Gastroesophageal sphincter (tissue), 4 donors: ENCODE measurements at regions not wholly inside any gene's neighbourhood (a gene's known extent, or its start where the extent isn't known, plus 50 kb on each side); places are given as distances from the start of the nearest gene placed in this dataset.

Source experiments
- ATAC-seq: fragments of 150-250 bp; one replicate; pipeline ENCODE4 v1.9.1; 2016; ENCODE audit warnings: mild to moderate bottlenecking, moderate library complexity
- H3K27ac ChIP-seq, 4 donors: fragments of 200-600 bp; sonication (generic) in 3 of 4; 1 replicate in 3 of 4; 2 replicates in 1 of 4; pipeline ENCODE4 v1.5.1; 2016 to 2019
- H3K27me3 ChIP-seq: fragments of 200-600 bp; sonication (generic); one replicate; pipeline ENCODE4 v1.5.1; 2019
- H3K36me3 ChIP-seq, 2 donors: fragments of 200-600 bp; sonication (generic); one replicate each; pipeline ENCODE4 v1.5.1; 2019; ENCODE audit warnings: control low read depth in 1 of 2
- H3K4me1 ChIP-seq, 3 donors: fragments of 200-600 bp; sonication (generic); 1 replicate in 2 of 3; 2 replicates in 1 of 3; pipeline ENCODE4 v1.5.1; 2016 to 2019; ENCODE audit warnings: control low read depth in 2 of 3
- H3K4me3 ChIP-seq, 2 donors: fragments of 200-600 bp; sonication (generic); one replicate each; pipeline ENCODE4 v1.5.1; 2019; ENCODE audit warnings: mild to moderate bottlenecking in 1 of 2, moderate library complexity in 1 of 2
- H3K9me3 ChIP-seq, 3 donors: fragments of 200-600 bp; sonication (generic); one replicate each; pipeline ENCODE4 v1.5.1; 2017 to 2019; ENCODE audit warnings: control low read depth in 2 of 3
- EP300 ChIP-seq: sonication (generic); formaldehyde crosslinking; IDR thresholded peaks from one replicate; pipeline ENCODE4 v1.6.1; 2017; ENCODE audit warnings: antibody characterized with exemption, mild to moderate bottlenecking
- POLR2A ChIP-seq, 2 donors: fragments of 450-650 bp; IDR thresholded peaks; one replicate each; pipeline ENCODE4 v1.6.1; 2017; ENCODE audit warnings: antibody characterized with exemption in 2 of 2, mild to moderate bottlenecking in 2 of 2, moderate library complexity in 1 of 2
- POLR2AphosphoS5 ChIP-seq: sonication (generic); formaldehyde crosslinking; IDR thresholded peaks from one replicate; pipeline ENCODE4 v1.6.1; 2017; ENCODE audit warnings: antibody characterized with exemption
- WGBS, 2 donors: methylation state at CpG; one replicate each; pipeline ENCODE4 v1.1.5; 2018; ENCODE audit warnings: low coverage in 1 of 2; 5-methylcytosine and 5-hydroxymethylcytosine counted together
- TF ChIP-seq, protein P1 (sequence below), 4 experiments: fragments of 200-600 bp in 2 of 4; fragments of 450-650 bp in 2 of 4; sonication (generic) in 1 of 4; IDR thresholded peaks; one replicate each; pipeline ENCODE4 v1.5.1; 2017 to 2019; ENCODE audit warnings: antibody characterized with exemption in 4 of 4, mild to moderate bottlenecking in 2 of 4, moderate library complexity in 2 of 4

DNA sequence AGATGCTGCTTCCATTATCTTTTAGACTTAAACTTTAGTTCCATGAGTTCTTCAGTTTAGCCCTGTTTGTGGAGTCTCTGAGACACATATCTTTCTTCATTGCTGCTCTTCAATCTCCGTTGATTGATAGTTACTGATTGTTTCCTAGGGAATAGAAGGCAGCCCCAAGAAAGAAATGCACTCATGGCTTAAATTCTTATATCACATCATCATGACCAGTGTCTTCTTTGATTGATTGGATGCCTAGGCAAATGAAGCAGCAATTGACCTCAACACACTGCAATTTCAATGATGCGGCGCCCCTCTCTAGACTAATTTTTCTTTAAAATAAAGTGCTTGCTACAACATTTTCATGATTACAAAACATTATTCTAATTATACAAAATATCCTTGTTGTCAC lies 576.5 kb upstream of the VSTM2A start:
- TF ChIP-seq POLR2A (IDR thresholded peaks at IDR 0.05) (no peak), EP300 (no peak), POLR2AphosphoS5 (no peak)
- TF ChIP-seq, protein P1, sequence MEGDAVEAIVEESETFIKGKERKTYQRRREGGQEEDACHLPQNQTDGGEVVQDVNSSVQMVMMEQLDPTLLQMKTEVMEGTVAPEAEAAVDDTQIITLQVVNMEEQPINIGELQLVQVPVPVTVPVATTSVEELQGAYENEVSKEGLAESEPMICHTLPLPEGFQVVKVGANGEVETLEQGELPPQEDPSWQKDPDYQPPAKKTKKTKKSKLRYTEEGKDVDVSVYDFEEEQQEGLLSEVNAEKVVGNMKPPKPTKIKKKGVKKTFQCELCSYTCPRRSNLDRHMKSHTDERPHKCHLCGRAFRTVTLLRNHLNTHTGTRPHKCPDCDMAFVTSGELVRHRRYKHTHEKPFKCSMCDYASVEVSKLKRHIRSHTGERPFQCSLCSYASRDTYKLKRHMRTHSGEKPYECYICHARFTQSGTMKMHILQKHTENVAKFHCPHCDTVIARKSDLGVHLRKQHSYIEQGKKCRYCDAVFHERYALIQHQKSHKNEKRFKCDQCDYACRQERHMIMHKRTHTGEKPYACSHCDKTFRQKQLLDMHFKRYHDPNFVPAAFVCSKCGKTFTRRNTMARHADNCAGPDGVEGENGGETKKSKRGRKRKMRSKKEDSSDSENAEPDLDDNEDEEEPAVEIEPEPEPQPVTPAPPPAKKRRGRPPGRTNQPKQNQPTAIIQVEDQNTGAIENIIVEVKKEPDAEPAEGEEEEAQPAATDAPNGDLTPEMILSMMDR (IDR thresholded peaks at IDR 0.05) = no peak
- Histone ChIP-seq H3K4me1 (no peaks in the 10 kb centered on the region), H3K27ac (no peak overlapping the region), H3K9me3 (no peaks in the 10 kb centered on the region), H3K27me3 (no peaks in the 10 kb centered on the region), H3K4me3 (no peak overlapping the region), H3K36me3 (no peaks in the 10 kb centered on the region)
- WGBS, 2 donors = 86 to 87% methylated on average over 3 of the region's 3 CpGs
- no peak for ATAC-seq

DNA sequence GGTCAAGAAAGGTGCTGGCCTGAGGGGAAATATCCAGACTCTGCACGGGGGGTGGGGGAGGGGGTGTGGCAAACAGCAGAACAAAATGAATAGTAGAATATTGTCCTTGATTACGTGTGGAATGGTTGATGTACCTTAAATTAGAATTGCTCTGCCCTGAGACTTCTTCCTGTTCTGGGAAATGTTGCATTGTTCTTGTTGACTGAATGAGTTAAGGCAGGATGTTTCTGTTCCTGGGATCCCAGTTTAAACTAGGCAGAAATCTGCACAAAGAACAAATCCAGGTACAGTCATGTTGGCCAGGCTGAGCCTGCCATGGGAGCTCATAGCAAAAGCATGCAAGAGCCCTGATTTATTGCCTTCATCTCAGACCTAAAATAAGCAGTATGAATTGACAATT lies 558.7 kb upstream of the VSTM2A start:
- Histone ChIP-seq H3K27ac (no peak overlapping the region), H3K36me3 (no peaks in the 10 kb centered on the region), H3K4me1 (no peaks in the 10 kb centered on the region), H3K27me3 (no peaks in the 10 kb centered on the region), H3K4me3 (no peak overlapping the region), H3K9me3 (no peaks in the 10 kb centered on the region)
- ATAC-seq = no peak
- TF ChIP-seq POLR2AphosphoS5 (no peak), POLR2A (IDR thresholded peaks at IDR 0.05) (no peak), EP300 (no peak)
- TF ChIP-seq, protein P1 (IDR thresholded peaks at IDR 0.05) = no peak
- 61 to 85% methylated on average over 1 to 2 of the region's 2 CpGs for WGBS, 2 donors

DNA sequence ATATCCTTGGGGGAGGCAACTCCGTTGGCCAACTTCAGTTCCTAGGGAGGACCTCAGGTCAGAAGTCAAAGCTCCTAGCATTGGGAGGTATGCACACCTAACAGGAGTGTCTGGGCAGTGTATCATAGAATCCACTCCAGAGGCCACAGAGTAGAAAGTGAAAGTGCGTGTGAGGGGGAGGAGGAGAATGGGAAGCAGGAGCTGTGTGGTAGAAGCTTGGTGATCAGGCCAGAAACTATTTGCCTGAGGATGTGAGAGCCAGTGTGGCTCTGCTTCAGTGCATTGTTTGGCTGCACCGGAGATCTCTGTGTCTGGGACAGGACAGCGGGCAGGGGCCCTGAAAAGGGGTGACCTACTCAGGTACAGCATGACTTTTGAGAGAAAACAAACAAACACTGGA lies 557.4 kb upstream of the VSTM2A start:
- Histone ChIP-seq H3K9me3 (no peaks in the 10 kb centered on the region), H3K36me3 (no peaks in the 10 kb centered on the region), H3K27ac (no peak overlapping the region), H3K4me3 (no peak overlapping the region), H3K27me3 (no peaks in the 10 kb centered on the region), H3K4me1 (no peaks in the 10 kb centered on the region)
- TF ChIP-seq POLR2A (IDR thresholded peaks at IDR 0.05) = no peak
- no peak for TF ChIP-seq EP300
- TF ChIP-seq, protein P1 (IDR thresholded peaks at IDR 0.05) = no peak
- TF ChIP-seq POLR2AphosphoS5 = no peak
- ATAC-seq = no peak
- WGBS, 2 donors = 65 to 83% methylated on average over 3 to 4 of the region's 4 CpGs

DNA sequence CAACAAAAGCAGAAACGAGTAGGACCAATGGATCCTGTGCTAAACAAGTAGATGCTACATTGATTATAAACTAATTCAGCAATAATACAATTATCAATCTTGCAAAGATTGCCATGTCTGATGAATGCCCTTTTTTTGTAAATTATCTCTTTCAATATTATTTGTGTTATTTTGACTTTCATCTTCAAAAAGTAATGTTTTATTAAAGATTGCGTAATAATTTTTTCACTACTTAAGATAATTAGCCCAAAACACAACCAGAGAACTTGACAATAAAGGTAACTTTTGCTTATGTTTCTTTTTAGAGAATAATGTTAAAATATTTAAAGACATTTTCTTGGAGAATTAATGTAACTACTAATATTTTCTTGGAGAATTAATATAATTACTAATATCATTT lies 553.8 kb upstream of the VSTM2A start:
- Histone ChIP-seq H3K4me3 (no peak overlapping the region), H3K36me3 (no peaks in the 10 kb centered on the region), H3K9me3 (no peaks in the 10 kb centered on the region), H3K27ac (no peak overlapping the region), H3K27me3 (no peaks in the 10 kb centered on the region), H3K4me1 (no peaks in the 10 kb centered on the region)
- no peak for ATAC-seq
- WGBS, 2 donors = 84 to 88% methylated on average over 2 of the region's 2 CpGs
- no peak for TF ChIP-seq EP300
- no peak for TF ChIP-seq POLR2AphosphoS5
- TF ChIP-seq POLR2A (IDR thresholded peaks at IDR 0.05) = no peak
- TF ChIP-seq, protein P1 (IDR thresholded peaks at IDR 0.05) = no peak

DNA sequence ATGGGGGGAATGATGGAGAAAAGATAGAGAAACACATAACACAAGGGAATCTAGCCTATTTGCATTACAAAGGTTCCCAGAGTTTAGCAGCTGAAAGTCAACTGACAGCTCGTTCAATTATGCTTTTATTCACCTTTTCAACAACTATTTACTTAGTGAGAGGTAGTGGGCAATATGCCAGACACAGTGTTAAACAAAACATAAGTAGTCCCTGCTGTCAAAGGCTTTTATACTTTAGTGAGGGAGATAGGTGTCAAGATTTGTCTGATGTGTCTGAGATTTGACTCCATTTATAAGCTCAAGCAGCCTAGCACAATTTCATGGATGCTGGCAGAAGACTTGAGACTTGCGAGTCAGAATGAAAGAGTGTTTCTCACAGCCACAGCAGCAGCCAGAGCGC lies 549.0 kb upstream of the VSTM2A start:
- Histone ChIP-seq H3K27ac (no peak overlapping the region), H3K27me3 (no peaks in the 10 kb centered on the region), H3K4me1 (no peaks in the 10 kb centered on the region), H3K36me3 (no peaks in the 10 kb centered on the region), H3K9me3 (no peaks in the 10 kb centered on the region), H3K4me3 (no peak overlapping the region)
- 69 to 82% methylated on average over 3 of the region's 3 CpGs for WGBS, 2 donors
- ATAC-seq = no peak
- TF ChIP-seq POLR2A (IDR thresholded peaks at IDR 0.05) = no peak
- TF ChIP-seq EP300 = no peak
- TF ChIP-seq, protein P1 (IDR thresholded peaks at IDR 0.05) = no peak
- no peak for TF ChIP-seq POLR2AphosphoS5
